RPMI7951 (cell line): ENCODE measurements at regions not wholly inside any gene's neighbourhood (a gene's known extent, or its start where the extent isn't known, plus 50 kb on each side); places are given as distances from the start of the nearest gene placed in this dataset.

Experiments used
- DNase-seq: peaks from one replicate; pipeline ENCODE4 v3.0.0-alpha.2; 2012; ENCODE audit warnings: low read depth

DNA sequence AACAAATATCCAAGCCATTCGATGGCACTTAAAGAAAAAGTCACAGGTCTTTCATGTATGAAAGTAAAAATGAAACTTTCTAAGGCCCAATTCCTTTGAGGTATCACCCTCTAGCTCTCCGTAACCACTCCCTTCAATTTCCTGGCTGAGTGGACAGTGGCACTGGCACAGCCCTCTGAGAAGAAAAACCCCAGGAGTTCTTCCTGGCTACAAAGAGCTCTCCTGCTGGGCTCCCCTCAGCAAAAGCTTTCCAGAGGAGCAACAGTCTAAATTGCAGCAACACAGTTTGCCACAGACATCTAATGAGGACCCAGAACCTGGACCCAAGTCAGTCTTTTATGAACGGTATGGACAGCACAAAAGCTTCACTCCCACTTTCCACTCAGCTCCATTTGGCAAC, 71.8 kb downstream of the FUNDC1 start:
- no peak for DNase-seq

GRCh38 chrX:44462850-44463249, 79.8 kb downstream of the FUNDC1 start:
- DNase-seq: peak; percentile 26

DNA sequence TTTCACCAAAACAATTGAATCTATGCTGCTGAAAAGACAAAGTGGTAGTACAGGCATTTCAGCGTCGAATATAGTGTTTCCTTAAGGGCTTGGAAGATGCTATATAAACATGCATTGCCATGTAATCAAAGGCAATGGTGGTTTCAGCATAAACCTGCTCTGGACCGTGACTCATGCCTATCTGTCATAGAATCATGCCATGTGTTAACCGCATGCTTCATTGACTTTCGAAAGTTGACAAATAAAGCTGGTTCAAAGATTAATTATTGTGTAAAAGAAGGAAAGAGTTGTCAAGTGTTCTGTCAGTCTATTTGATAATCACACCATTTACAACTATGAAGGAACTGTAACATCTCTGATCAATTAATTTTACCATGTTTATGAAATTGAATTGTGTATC, 83.2 kb downstream of the FUNDC1 start:
- peak; percentile 20 for DNase-seq

- DNase-seq: peak; percentile 5
Observed at GRCh38 chrX:44456685-44457084, 86.0 kb downstream of the FUNDC1 start.

DNA sequence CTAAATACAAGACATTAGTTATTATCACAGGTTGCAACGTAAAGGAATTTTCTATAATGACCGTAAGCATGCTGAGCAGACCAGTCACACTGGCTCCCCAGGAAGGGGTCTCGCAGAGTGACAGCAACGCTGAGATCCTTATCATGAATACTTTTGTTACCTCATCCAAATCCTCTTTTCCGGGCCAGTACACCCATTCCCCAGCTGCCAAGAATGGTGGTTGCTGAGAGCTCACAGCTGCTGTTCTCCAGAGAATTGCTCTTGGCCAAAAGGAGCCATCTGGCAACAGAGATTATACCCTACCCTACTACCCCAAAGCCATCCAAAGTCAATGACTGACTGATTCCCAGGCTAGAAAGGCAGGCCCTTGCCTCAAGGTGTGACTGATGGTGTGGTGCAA, 91.6 kb downstream of the FUNDC1 start:
- no peak for DNase-seq

DNA sequence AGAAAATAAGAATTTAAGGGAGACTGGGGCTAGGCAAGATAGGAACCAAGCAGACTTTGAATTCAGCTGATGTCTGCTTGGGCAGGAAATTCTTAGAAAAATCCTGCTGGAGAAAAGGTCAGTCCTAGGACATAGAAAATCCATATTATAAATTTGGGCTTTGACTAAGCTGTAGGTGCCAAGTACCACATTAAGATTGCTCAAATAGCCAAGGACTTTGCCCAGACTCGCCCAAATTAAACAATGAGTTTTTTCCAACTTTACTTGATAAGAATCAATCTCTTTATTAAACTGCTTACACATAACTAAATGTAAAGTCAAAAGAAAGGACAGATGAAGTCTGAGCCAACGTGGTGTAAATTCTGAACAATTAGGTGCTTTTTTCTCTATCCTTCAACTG, 95.4 kb downstream of the FUNDC1 start:
- no peak for DNase-seq

DNA sequence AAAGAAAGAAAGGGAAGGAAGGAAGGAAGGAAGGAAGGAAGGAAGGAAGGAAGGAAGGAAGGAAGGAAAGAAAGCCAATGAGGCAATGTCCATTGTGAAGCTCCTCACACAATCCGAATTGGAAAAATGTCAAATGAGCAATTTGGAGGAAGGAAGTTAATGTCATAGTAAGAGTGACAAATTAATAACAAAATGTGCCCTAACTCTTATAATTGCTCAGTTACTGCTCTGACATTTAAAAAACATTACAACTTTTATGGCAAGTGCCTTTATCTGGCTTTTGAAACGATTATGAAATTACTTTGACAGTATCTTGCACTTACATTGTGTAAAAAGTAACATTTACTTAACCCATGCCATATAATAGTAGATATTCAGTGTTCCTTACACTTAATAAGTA, 96.5 kb upstream of the EFHC2 start:
- DNase-seq: no peak

DNA sequence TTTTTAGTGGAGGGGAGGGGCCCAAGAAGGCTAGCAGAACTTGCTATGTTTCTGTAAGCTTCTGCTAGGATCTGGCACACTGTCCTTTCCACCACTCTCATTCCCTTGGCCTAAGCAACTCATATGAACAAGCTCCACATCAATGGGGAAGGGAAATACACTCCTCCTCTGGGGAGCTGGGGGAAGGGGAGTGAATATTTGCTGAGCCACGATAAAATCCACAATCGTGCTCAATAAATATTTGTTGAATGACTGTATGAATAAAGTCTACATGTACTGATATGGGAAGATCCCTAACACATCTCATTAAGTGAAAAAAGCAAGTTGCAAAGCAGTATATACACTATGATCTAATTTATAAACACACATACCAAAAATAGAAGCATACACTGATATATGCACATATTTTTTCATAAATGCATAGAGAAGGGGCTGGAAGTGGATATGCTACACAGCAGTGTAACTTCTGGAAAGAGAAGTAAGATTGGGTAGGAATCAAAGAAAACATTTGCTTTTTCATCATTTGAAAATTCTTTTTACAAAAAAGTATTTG, 95.8 kb upstream of the EFHC2 start:
- DNase-seq: no peak

DNA sequence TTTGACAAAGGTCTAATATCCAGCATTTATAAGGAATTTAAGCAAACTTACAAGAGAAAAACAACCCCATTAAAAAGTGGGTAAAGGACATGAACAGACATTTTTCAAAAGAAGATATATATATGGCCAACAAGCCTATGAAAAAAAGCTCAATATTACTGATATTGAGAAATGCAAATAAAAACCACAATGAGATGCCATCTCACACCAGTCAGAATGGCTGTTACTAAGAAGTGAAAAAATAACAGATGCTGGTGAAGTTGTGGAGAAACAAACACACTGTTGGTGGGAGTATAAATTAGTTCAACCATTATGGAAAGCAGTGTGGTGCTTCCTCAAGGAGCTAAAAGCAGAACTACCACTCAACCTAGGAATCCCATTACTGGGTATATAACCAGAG, 91.6 kb upstream of the EFHC2 start:
- DNase-seq: no peak

GRCh38 chrX:44433556-44433955, 90.1 kb upstream of the EFHC2 start:
- DNase-seq: no peak

- no peak for DNase-seq
Observed at GRCh38 chrX:44432641-44433040, 89.2 kb upstream of the EFHC2 start.

DNA sequence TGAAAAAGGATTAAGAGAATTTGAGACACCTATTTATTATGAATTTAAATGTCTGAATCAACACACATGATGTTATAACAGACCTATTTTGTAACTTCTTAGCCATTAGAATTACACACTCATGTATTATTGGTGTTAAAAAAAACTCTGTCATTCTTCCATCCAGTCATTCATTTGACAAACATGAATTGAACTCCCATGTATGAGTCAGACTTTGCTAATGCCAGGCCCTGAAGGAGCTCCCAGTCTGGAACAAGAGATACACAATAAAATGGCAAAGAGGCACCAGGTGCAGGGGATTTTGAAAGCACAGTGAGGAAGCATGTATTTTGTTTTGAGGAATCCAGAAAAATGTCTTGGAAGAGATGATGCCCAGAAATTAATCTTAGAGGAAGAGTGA, 87.7 kb upstream of the EFHC2 start:
- peak; percentile 54 for DNase-seq

GRCh38 chrX:44428989-44429627, 85.6 kb upstream of the EFHC2 start:
- no peak for DNase-seq

- DNase-seq: no peak
Observed at GRCh38 chrX:44422631-44423030, 79.2 kb upstream of the EFHC2 start.

- DNase-seq: no peak
Observed at GRCh38 chrX:44415639-44416386, 72.3 kb upstream of the EFHC2 start.

- peak; percentile 27 for DNase-seq
Observed at GRCh38 chrX:44401151-44401550, 57.7 kb upstream of the EFHC2 start.

DNA sequence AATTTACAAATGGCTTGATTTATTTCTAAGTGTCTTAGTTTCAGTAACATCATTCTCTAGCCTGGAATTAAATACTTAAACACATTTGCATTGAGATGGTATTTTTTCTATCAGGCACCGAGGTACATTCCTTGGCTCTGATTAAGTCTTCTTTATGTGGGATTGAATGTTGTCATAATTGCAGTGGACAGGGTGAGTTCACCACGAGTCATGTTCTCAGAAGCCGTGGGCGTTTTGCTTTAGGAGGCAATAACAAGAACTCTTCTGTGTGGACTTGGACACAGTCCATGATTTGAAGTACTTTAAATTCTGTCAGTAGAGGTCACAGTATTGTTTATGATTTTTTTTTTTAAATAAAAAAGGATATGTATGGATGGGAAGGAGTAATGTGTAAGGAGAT, 57.1 kb upstream of the EFHC2 start:
- peak; percentile 91 for DNase-seq

GRCh38 chrX:44400161-44400560, 56.7 kb upstream of the EFHC2 start:
- no peak for DNase-seq
